ENCODE measurements at regions not wholly inside any gene's neighbourhood (a gene's known extent, or its start where the extent isn't known, plus 50 kb on each side); places are given as distances from the start of the nearest gene placed in this dataset.

DNA sequence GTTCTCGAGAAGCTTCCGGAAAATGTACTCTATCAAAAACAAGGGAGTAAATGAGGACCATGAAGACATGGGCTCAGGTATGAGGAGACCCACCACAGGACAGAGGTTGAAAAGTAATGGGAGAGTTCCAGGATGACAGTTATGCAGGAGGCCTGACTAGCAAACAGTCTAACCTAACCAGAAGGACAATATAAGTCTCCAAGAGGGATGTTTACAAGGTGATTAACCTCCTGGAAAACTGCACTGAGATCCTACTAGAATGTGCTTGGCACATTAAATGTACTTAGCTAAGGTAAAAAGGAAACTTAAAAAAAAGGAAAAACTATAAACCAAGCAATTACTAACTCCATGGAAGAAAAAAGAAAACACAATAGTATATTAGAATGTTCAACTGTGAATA, 258.3 kb downstream of the KLF5 start:
- TF ChIP-seq POLR2AphosphoS5 (IDR thresholded peaks at IDR 0.05; ENCODE audit: borderline replicate concordance, low read depth, low read length) (no peak), EZH2 (IDR thresholded peaks at IDR 0.05) (no peak)

All from SK-N-MC (cell line).